Left ventricle myocardium superior (tissue), 1 donor: ENCODE measurements at regions not wholly inside any gene's neighbourhood (a gene's known extent, or its start where the extent isn't known, plus 50 kb on each side); places are given as distances from the start of the nearest gene placed in this dataset.

Experiments used
- ATAC-seq: fragments of 200-7000 bp; cut with Tn5 transposase; one replicate; pipeline ENCODE4 v1.9.1; 2020; ENCODE audit warnings: mild to moderate bottlenecking, moderate library complexity
- DNase-seq: peaks from one replicate; pipeline ENCODE4 v3.0.0-alpha.2; 2020
- intact Hi-C: fragments of 100-400 bp; cut with micrococcal nuclease; formaldehyde crosslinking; loops from one replicate; pipeline ENCODE4 v1.11.0; 2022
- donor health status: DM: no; HTN: yes; CAD: no; lungs with severe emphysema.

DNA sequence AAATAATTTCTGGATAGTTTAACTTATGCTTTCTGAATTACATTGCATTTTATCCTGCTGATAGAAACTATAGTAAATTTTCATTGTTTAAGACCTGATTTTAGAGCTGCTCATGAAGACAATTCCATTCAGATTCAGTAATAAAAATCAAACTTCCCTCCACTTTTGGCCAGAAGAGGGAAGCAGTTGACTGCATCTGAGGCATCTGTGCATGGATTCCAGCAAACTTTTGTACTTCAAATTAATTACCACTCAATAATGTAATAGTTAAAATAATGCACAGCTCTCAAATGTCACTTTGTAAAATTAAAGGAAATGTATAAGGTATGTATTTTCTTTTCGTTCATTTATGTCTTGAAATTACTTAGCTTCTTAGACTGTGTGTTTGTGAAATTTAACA is 64.2 kb upstream of the SLC35B3 start:
- no peak for DNase-seq
- ATAC-seq = no peak
- intact Hi-C loops = no loop called here

DNA sequence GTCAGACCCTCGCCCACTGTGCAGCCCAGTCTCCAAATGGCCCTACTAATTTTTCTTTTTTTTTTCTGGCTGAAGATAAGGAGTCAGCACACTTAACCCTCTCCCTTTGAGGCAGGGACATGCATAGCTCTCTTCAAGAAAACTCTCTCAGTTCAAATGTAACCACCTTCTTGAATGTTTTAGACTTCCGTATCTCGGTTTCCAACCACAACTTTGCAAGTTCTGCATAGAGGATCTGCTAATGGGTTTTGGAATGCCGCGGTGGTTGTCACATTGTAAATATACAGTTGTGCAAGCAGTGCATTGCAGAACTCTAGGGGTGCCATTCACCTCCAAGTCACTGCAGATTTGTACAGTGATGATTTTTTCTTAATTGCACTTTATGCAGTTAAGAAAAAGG is 59.4 kb upstream of the SLC35B3 start:
- intact Hi-C loops = no loop called here
- DNase-seq (no peak), ATAC-seq (no peak)

DNA sequence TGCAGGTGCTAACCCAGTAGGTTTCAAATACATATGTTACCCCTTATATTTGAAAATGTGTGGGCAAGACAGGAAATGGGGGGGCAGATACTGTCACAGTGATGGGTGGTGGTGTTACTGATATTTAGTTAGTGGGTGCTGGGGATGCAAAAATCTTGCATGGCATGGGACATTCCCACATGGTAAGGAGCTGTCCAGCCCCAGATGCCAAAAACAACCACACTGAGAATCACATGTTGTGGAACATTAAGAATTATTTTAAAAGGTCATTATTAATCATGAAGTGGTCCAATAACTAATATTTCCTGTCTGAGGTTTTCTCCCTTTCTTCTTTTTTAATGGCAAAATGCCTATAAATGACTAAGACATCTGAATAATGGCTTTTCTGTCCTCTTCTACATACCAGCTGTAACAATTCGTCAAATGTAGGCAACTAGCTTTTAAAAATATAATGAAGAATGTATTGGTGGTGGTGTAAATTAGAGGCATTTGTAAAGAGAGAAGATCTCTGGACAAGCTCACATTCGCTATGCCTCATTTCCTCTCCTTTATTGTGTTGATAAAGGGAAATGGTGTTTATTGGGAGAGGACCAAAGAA is 57.3 kb upstream of the SLC35B3 start:
- ATAC-seq (no peak), DNase-seq (no peak)
- intact Hi-C loops = no loop called here
